ENCODE measurements at regions not wholly inside any gene's neighbourhood (a gene's known extent, or its start where the extent isn't known, plus 50 kb on each side); places are given as distances from the start of the nearest gene placed in this dataset.

- Histone ChIP-seq H3K9me3 (no peaks in the 10 kb centered on the region), H3K4me3 (no peak overlapping the region), H3K27me3 (no peaks in the 10 kb centered on the region), H3K36me3 (no peaks in the 10 kb centered on the region), H3K4me1 (no peaks in the 10 kb centered on the region), H3K27ac (no peak overlapping the region)
- ATAC-seq (ENCODE audit: low FRiP score in 2 of 2), result no peak
- DNase-seq, result no peak
- TF ChIP-seq POLR2A (IDR thresholded peaks at IDR 0.05), result no peak
- no peak for TF ChIP-seq EP300 (IDR thresholded peaks at IDR 0.05)
- no peak for TF ChIP-seq POLR2AphosphoS5 (IDR thresholded peaks at IDR 0.05)
- 82 to 83% methylated on average over 1 of the region's 1 CpG for WGBS, 2 donors
Observed at GRCh38 chr5:106963630-106964029, 707.1 kb downstream of the EFNA5 start.

GRCh38 chr5:106962464-106963230 lies 708.1 kb downstream of the EFNA5 start:
- no peaks in the 10 kb centered on the region for H3K4me1 ChIP-seq
- no peaks in the 10 kb centered on the region for H3K27me3 ChIP-seq
- TF ChIP-seq POLR2A (IDR thresholded peaks at IDR 0.05) (no peak), POLR2AphosphoS5 (IDR thresholded peaks at IDR 0.05) (no peak), CTCF (IDR thresholded peaks at IDR 0.05) (no peak), EP300 (IDR thresholded peaks at IDR 0.05) (no peak)
- DNase-seq, result no peak
- H3K9me3 ChIP-seq, result no peaks in the 10 kb centered on the region
- H3K36me3 ChIP-seq, result no peaks in the 10 kb centered on the region
- H3K4me3 ChIP-seq, result no peak overlapping the region
- H3K27ac ChIP-seq, result no peak overlapping the region
- no peak for ATAC-seq (ENCODE audit: low FRiP score in 2 of 2)
- whole genome bisulfite sequencing, 2 donors, result 71 to 84% methylated on average over 7 of the region's 7 CpGs

- Histone ChIP-seq H3K27me3 (no peaks in the 10 kb centered on the region), H3K4me3 (no peak overlapping the region), H3K36me3 (no peaks in the 10 kb centered on the region), H3K9me3 (no peaks in the 10 kb centered on the region), H3K4me1 (no peaks in the 10 kb centered on the region), H3K27ac (no peak overlapping the region)
- WGBS, 2 donors, result 51 to 63% methylated on average over 2 of the region's 2 CpGs
- DNase-seq, result no peak
- TF ChIP-seq EP300 (IDR thresholded peaks at IDR 0.05) (no peak), CTCF (IDR thresholded peaks at IDR 0.05) (no peak), POLR2A (IDR thresholded peaks at IDR 0.05) (no peak), POLR2AphosphoS5 (IDR thresholded peaks at IDR 0.05) (no peak)
- no peak for ATAC-seq (ENCODE audit: low FRiP score in 2 of 2)
Observed at GRCh38 chr5:106959387-106959786, 711.4 kb downstream of the EFNA5 start.

- Histone ChIP-seq H3K36me3 (no peaks in the 10 kb centered on the region), H3K27me3 (no peaks in the 10 kb centered on the region), H3K27ac (no peak overlapping the region), H3K4me3 (no peak overlapping the region), H3K9me3 (no peaks in the 10 kb centered on the region), H3K4me1 (no peaks in the 10 kb centered on the region)
- DNase-seq (no peak), ATAC-seq (ENCODE audit: low FRiP score in 2 of 2) (no peak)
- 94 to 98% methylated on average over 3 of the region's 3 CpGs for WGBS, 2 donors
- TF ChIP-seq POLR2AphosphoS5 (IDR thresholded peaks at IDR 0.05) (no peak), EP300 (IDR thresholded peaks at IDR 0.05) (no peak), CTCF (IDR thresholded peaks at IDR 0.05) (no peak), POLR2A (IDR thresholded peaks at IDR 0.05) (no peak)
Observed at GRCh38 chr5:106957336-106957735, 713.4 kb downstream of the EFNA5 start.

GRCh38 chr5:106956886-106957285 lies 713.9 kb downstream of the EFNA5 start:
- no peak for DNase-seq
- Histone ChIP-seq H3K36me3 (no peaks in the 10 kb centered on the region), H3K27me3 (no peaks in the 10 kb centered on the region), H3K27ac (no peak overlapping the region), H3K9me3 (no peaks in the 10 kb centered on the region), H3K4me3 (no peak overlapping the region), H3K4me1 (no peaks in the 10 kb centered on the region)
- WGBS, 2 donors, result 45 to 55% methylated on average over 1 of the region's 1 CpG
- ATAC-seq (ENCODE audit: low FRiP score in 2 of 2), result no peak
- no peak for TF ChIP-seq POLR2A (IDR thresholded peaks at IDR 0.05)

GRCh38 chr5:106956187-106956586 lies 714.5 kb downstream of the EFNA5 start:
- ATAC-seq (ENCODE audit: low FRiP score in 2 of 2), result no peak
- no peak for TF ChIP-seq POLR2AphosphoS5 (IDR thresholded peaks at IDR 0.05)
- no peak for TF ChIP-seq POLR2A (IDR thresholded peaks at IDR 0.05)

More at GRCh38 chr5:106956187-106956586, 714.5 kb downstream of the EFNA5 start:
- Histone ChIP-seq H3K27me3 (no peaks in the 10 kb centered on the region), H3K36me3 (no peaks in the 10 kb centered on the region), H3K4me1 (no peaks in the 10 kb centered on the region), H3K27ac (no peak overlapping the region), H3K4me3 (no peak overlapping the region), H3K9me3 (no peaks in the 10 kb centered on the region)
- DNase-seq, result no peak
- WGBS, 2 donors, result 66 to 67% methylated on average over 5 of the region's 5 CpGs
